Suprapubic skin (tissue), 4 donors: ENCODE measurements at regions not wholly inside any gene's neighbourhood (a gene's known extent, or its start where the extent isn't known, plus 50 kb on each side); places are given as distances from the start of the nearest gene placed in this dataset.
"Not testable (repeated sequence)": the region's sequence is repeated elsewhere in the genome, so short reads cannot be mapped to it uniquely, and the experiment has no call there.

Experiments
- DNase-seq, 2 donors: peaks; one replicate each; pipeline ENCODE4 v3.0.0-alpha.2; 2019; ENCODE audit warnings: low spot score in 2 of 2
- H3K27ac ChIP-seq: fragments of 200-600 bp; sonication (generic); one replicate; pipeline ENCODE4 v1.5.1; 2019
- H3K27me3 ChIP-seq: fragments of 200-600 bp; sonication (generic); one replicate; pipeline ENCODE4 v1.5.1; 2019
- H3K36me3 ChIP-seq: fragments of 200-600 bp; sonication (generic); one replicate; pipeline ENCODE4 v1.5.1; 2019
- H3K4me1 ChIP-seq: fragments of 200-600 bp; sonication (generic); one replicate; pipeline ENCODE4 v1.5.1; 2019
- H3K4me3 ChIP-seq: fragments of 200-600 bp; sonication (generic); one replicate; pipeline ENCODE4 v1.5.1; 2019; ENCODE audit warnings: mild to moderate bottlenecking
- H3K9me3 ChIP-seq: fragments of 200-600 bp; sonication (generic); one replicate; pipeline ENCODE4 v1.5.1; 2019
- CTCF ChIP-seq, 2 donors: fragments of 200-600 bp in 1 of 2; fragments of 450-650 bp in 1 of 2; sonication (generic) in 1 of 2; IDR thresholded peaks; one replicate each; pipeline ENCODE4 v1.5.1; 2016 to 2019; ENCODE audit warnings: antibody characterized with exemption in 2 of 2, mild to moderate bottlenecking in 1 of 2, moderate library complexity in 1 of 2
- EP300 ChIP-seq: sonication (generic); formaldehyde crosslinking; IDR thresholded peaks from one replicate; pipeline ENCODE4 v1.6.1; 2017; ENCODE audit warnings: antibody characterized with exemption
- POLR2A ChIP-seq, 2 donors: fragments of 450-650 bp; IDR thresholded peaks; one replicate each; pipeline ENCODE4 v1.6.1; 2017; ENCODE audit warnings: antibody characterized with exemption in 2 of 2, mild to moderate bottlenecking in 2 of 2, moderate library complexity in 2 of 2
- POLR2AphosphoS5 ChIP-seq, 3 donors: sonication (generic); formaldehyde crosslinking; IDR thresholded peaks; one replicate each; pipeline ENCODE4 v1.6.1; 2017; ENCODE audit warnings: antibody characterized with exemption in 3 of 3
- WGBS: methylation state at CpG from one replicate; pipeline ENCODE4 v1.1.5; 2018; 5-methylcytosine and 5-hydroxymethylcytosine counted together

DNA sequence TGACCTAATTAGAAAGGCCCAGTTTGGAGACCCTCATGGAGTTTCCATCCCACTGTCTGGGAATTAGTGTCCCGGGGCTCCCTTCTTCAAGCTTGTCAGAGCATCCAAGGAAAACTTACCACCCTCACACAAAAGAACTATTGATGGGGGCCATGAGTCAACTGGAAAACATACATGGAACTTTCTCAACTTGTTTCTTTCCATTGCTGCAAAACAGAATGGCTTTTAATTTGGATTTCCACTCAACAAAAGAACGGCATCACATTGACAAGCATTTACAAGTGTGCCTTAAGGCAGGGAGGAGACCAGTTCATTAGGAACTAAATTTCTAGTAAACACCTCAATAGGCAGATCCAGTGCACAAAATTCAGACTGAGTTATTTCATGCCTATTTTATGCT is 289.1 kb upstream of the PREP start:
- Histone ChIP-seq H3K27me3 (no peaks in the 10 kb centered on the region), H3K4me3 (no peak overlapping the region), H3K27ac (no peak overlapping the region), H3K36me3 (no peaks in the 10 kb centered on the region), H3K4me1 (peaks cover 10% of the 10 kb centered on the region), H3K9me3 (no peaks in the 10 kb centered on the region)
- TF ChIP-seq POLR2AphosphoS5 (IDR thresholded peaks at IDR 0.05) = no peak
- TF ChIP-seq EP300 = no peak
- TF ChIP-seq POLR2A (IDR thresholded peaks at IDR 0.05) = no peak
- no peak for DNase-seq
- 48% methylated on average over 2 of the region's 2 CpGs for WGBS

DNA sequence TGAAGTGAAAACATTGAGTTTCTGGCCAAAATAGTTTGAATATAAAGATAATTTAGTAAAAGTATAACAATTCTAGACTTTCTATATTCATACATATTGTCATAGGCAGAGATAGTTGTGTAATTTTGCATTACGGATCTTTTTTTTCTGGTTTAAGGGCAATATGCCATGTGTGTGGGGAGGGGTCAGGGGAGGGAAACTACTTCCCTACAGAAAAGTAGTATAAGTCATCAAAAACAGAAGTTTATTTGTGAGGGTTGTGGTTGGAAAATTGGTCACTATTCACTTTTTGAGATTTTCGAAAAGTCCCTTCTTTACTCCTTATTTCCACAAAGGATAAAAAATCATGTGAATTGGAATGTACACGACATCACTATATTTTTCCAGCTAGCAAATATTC is 288.2 kb upstream of the PREP start:
- no peak for TF ChIP-seq CTCF (IDR thresholded peaks at IDR 0.05)
- TF ChIP-seq POLR2AphosphoS5 (IDR thresholded peaks at IDR 0.05) = no peak
- no peak for TF ChIP-seq POLR2A (IDR thresholded peaks at IDR 0.05)
- TF ChIP-seq EP300 = no peak

GRCh38 chr6:105688573-105688972 is 285.7 kb upstream of the PREP start:
- Histone ChIP-seq H3K27ac (no peak overlapping the region), H3K9me3 (no peaks in the 10 kb centered on the region), H3K4me1 (peaks cover 10% of the 10 kb centered on the region), H3K4me3 (no peak overlapping the region), H3K27me3 (no peaks in the 10 kb centered on the region), H3K36me3 (no peaks in the 10 kb centered on the region)
- TF ChIP-seq EP300 = no peak
- TF ChIP-seq POLR2A (IDR thresholded peaks at IDR 0.05) = no peak
- no peak for TF ChIP-seq POLR2AphosphoS5 (IDR thresholded peaks at IDR 0.05)
- TF ChIP-seq CTCF (IDR thresholded peaks at IDR 0.05) = no peak
- WGBS = 92% methylated on average over 1 of the region's 1 CpG
- DNase-seq = no peak

More for the DNA sequence above, 288.2 kb upstream of the PREP start:
- Histone ChIP-seq H3K9me3 (no peaks in the 10 kb centered on the region), H3K36me3 (no peaks in the 10 kb centered on the region), H3K27ac (no peak overlapping the region), H3K4me1 (peaks cover 10% of the 10 kb centered on the region), H3K4me3 (no peak overlapping the region), H3K27me3 (no peaks in the 10 kb centered on the region)
- 72% methylated on average over 3 of the region's 3 CpGs for WGBS
- no peak for DNase-seq

DNA sequence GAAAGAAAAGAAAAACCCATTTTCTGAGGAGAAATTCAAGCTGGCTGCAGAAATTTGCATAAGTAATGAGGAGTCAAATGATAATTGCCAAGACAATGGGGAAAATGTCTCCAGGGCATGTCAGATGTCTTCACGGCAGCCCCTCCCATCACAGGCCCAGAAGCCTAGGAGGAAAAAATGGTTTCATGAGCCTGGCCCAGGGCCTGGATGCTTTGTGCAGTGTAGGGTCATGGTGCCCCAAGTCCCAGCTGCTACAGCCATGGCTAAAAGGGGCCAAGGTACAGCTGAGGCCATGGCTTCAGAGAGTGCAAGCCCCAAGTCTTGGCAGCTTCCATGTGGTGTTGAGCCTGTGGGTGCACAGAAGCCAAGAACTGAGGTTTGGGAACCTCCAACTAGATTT is 283.9 kb upstream of the PREP start:
- H3K27me3 ChIP-seq, H3K36me3 ChIP-seq, H3K9me3 ChIP-seq, H3K4me1 ChIP-seq, H3K27ac ChIP-seq, H3K4me3 ChIP-seq, DNase-seq: not testable (repeated sequence)
- WGBS = 100% methylated on average over 1 of the region's 1 CpG

GRCh38 chr6:105681061-105681460 is 278.2 kb upstream of the PREP start:
- 85% methylated on average over 1 of the region's 1 CpG for WGBS
- no peaks in the 10 kb centered on the region for H3K9me3 ChIP-seq
- no peaks in the 10 kb centered on the region for H3K36me3 ChIP-seq
- TF ChIP-seq CTCF (IDR thresholded peaks at IDR 0.05) = no peak
- no peak for TF ChIP-seq POLR2A (IDR thresholded peaks at IDR 0.05)
- no peak for TF ChIP-seq POLR2AphosphoS5 (IDR thresholded peaks at IDR 0.05)
- TF ChIP-seq EP300 = no peak
- DNase-seq = no peak
- H3K27ac ChIP-seq = no peak overlapping the region
- H3K4me3 ChIP-seq = no peak overlapping the region
- H3K27me3 ChIP-seq = no peaks in the 10 kb centered on the region
- no peaks in the 10 kb centered on the region for H3K4me1 ChIP-seq

- Histone ChIP-seq H3K27me3 (no peaks in the 10 kb centered on the region), H3K4me3 (no peak overlapping the region), H3K36me3 (no peaks in the 10 kb centered on the region), H3K9me3 (no peaks in the 10 kb centered on the region), H3K27ac (no peak overlapping the region), H3K4me1 (no peaks in the 10 kb centered on the region)
- WGBS = 82% methylated on average over 1 of the region's 1 CpG
- no peak for TF ChIP-seq EP300
- no peak for TF ChIP-seq POLR2AphosphoS5 (IDR thresholded peaks at IDR 0.05)
- no peak for TF ChIP-seq POLR2A (IDR thresholded peaks at IDR 0.05)
- no peak for TF ChIP-seq CTCF (IDR thresholded peaks at IDR 0.05)
- no peak for DNase-seq
These were observed 277.2 kb upstream of the PREP start for GRCh38 chr6:105680131-105680530.
